ENCODE measurements at regions not wholly inside any gene's neighbourhood (a gene's known extent, or its start where the extent isn't known, plus 50 kb on each side); places are given as distances from the start of the nearest gene placed in this dataset.

- DNase-seq, result no peak
Measured at GRCh38 chr12:93136253-93137055, 207.4 kb upstream of the EEA1 start.

GRCh38 chr12:93137656-93138612 is 208.8 kb upstream of the EEA1 start:
- DNase-seq, result no peak

GRCh38 chr12:93139028-93139665 is 210.1 kb upstream of the EEA1 start:
- no peak for DNase-seq

GRCh38 chr12:93140325-93140724 is 211.2 kb upstream of the EEA1 start:
- no peak for DNase-seq

- no peak for DNase-seq
Measured at GRCh38 chr12:93140801-93141200, 211.7 kb upstream of the EEA1 start.

- DNase-seq, result no peak
Measured at GRCh38 chr12:93142881-93143280, 213.8 kb upstream of the EEA1 start.

GRCh38 chr12:93144109-93144508 is 215.0 kb upstream of the EEA1 start:
- no peak for DNase-seq

- DNase-seq, result no peak
Measured at GRCh38 chr12:93145086-93145485, 216.0 kb upstream of the EEA1 start.

- DNase-seq, result no peak
Measured at GRCh38 chr12:93146263-93146939, 217.3 kb upstream of the EEA1 start.

GRCh38 chr12:93146970-93147369 is 217.9 kb upstream of the EEA1 start:
- DNase-seq, result no peak

- DNase-seq, result no peak
Measured at GRCh38 chr12:93148412-93148811, 219.3 kb upstream of the EEA1 start.

GRCh38 chr12:93149229-93149628 is 220.1 kb upstream of the EEA1 start:
- DNase-seq, result no peak

- no peak for DNase-seq
Measured at GRCh38 chr12:93151079-93151762, 222.1 kb upstream of the EEA1 start.

GRCh38 chr12:93152617-93153016 is 223.5 kb upstream of the EEA1 start:
- DNase-seq, result no peak

- no peak for DNase-seq
Measured at GRCh38 chr12:93153321-93153720, 224.2 kb upstream of the EEA1 start.

GRCh38 chr12:93154096-93154728 is 223.5 kb upstream of the NUDT4 start:
- DNase-seq, result no peak

GRCh38 chr12:93154753-93155480 is 222.8 kb upstream of the NUDT4 start:
- DNase-seq, result no peak

GRCh38 chr12:93156086-93156716 is 221.5 kb upstream of the NUDT4 start:
- no peak for DNase-seq

GRCh38 chr12:93157279-93157678 is 220.4 kb upstream of the NUDT4 start:
- no peak for DNase-seq

GRCh38 chr12:93158065-93158843 is 219.5 kb upstream of the NUDT4 start:
- DNase-seq, result no peak

Data from activated naive CD4-positive, alpha-beta T cell treated with Interleukin-2 at 50 U/mL for 16 hours (primary cell).